GM18508 (cell line): ENCODE measurements at regions not wholly inside any gene's neighbourhood (a gene's known extent, or its start where the extent isn't known, plus 50 kb on each side); places are given as distances from the start of the nearest gene placed in this dataset.
"Not testable (repeated sequence)": the region's sequence is repeated elsewhere in the genome, so short reads cannot be mapped to it uniquely, and the experiment has no call there.

ENCODE experiments used
- ATAC-seq: cut with Tn5 transposase; IDR thresholded peaks from one replicate; pipeline ENCODE4 v1.9.1; 2021; ENCODE audit warnings: moderate number of reproducible peaks; ENCODE audit not compliant: insufficient read depth, unreplicated experiment

- no peak for ATAC-seq
Measured at GRCh38 chr10:63772491-63772890, 251.3 kb downstream of the REEP3 start.

GRCh38 chr10:63773106-63773505 lies 251.9 kb downstream of the REEP3 start:
- ATAC-seq = no peak

GRCh38 chr10:63773962-63774361 lies 252.8 kb downstream of the REEP3 start:
- no peak for ATAC-seq

- no peak for ATAC-seq
Measured at GRCh38 chr10:63780101-63780500, 258.9 kb downstream of the REEP3 start.

GRCh38 chr10:63781226-63781625 lies 260.0 kb downstream of the REEP3 start:
- no peak for ATAC-seq

GRCh38 chr10:63783882-63784281 lies 262.7 kb downstream of the REEP3 start:
- ATAC-seq = no peak

- no peak for ATAC-seq
Measured at GRCh38 chr10:63788152-63788821, 267.1 kb downstream of the REEP3 start.

GRCh38 chr10:63795094-63795860 lies 274.1 kb downstream of the REEP3 start:
- ATAC-seq = no peak

- ATAC-seq = no peak
Measured at GRCh38 chr10:63798599-63799498, 277.6 kb downstream of the REEP3 start.

GRCh38 chr10:63799521-63800300 lies 278.5 kb downstream of the REEP3 start:
- no peak for ATAC-seq

- no peak for ATAC-seq
Measured at GRCh38 chr10:63801166-63801565, 280.0 kb downstream of the REEP3 start.

GRCh38 chr10:63806330-63806729 lies 285.1 kb downstream of the REEP3 start:
- no peak for ATAC-seq

- ATAC-seq = no peak
Measured at GRCh38 chr10:63812501-63812900, 291.3 kb downstream of the REEP3 start.

GRCh38 chr10:63819753-63820329 lies 298.6 kb downstream of the REEP3 start:
- no peak for ATAC-seq

- no peak for ATAC-seq
Measured at GRCh38 chr10:63822496-63822895, 301.3 kb downstream of the REEP3 start.

GRCh38 chr10:63825111-63825510 lies 303.9 kb downstream of the REEP3 start:
- ATAC-seq = no peak

- ATAC-seq = no peak
Measured at GRCh38 chr10:63825766-63826165, 304.6 kb downstream of the REEP3 start.

- ATAC-seq = not testable (repeated sequence)
Measured at GRCh38 chr10:63827018-63827417, 305.8 kb downstream of the REEP3 start.

GRCh38 chr10:63829020-63829419 lies 307.8 kb downstream of the REEP3 start:
- no peak for ATAC-seq
